GM18909 (cell line): ENCODE measurements at regions not wholly inside any gene's neighbourhood (a gene's known extent, or its start where the extent isn't known, plus 50 kb on each side); places are given as distances from the start of the nearest gene placed in this dataset.
"Not testable (repeated sequence)": the region's sequence is repeated elsewhere in the genome, so short reads cannot be mapped to it uniquely, and the experiment has no call there.

Experiments used
- ATAC-seq: cut with Tn5 transposase; IDR thresholded peaks from one replicate; pipeline ENCODE4 v1.9.1; 2021; ENCODE audit warnings: mild to moderate bottlenecking; ENCODE audit not compliant: unreplicated experiment, poor library complexity

DNA sequence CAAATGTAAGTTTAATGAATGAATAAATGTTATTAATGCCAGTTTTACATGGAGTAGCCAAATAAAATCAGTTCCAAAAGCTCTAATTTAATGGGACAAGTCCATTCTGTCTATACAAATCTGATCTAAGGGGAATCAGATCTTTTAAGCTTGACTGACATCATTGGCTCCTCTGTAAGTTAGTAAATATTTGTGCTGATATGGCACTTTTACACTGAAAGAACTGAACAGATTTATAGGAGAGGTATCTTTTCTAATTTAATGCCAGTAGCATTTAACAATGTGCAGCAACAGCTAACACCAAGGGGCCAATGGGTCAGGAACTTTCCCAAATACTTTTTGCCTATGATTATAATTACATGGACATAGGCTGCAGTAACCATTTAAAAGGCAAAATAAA, 832.3 kb downstream of the PCDH17 start:
- no peak for ATAC-seq

DNA sequence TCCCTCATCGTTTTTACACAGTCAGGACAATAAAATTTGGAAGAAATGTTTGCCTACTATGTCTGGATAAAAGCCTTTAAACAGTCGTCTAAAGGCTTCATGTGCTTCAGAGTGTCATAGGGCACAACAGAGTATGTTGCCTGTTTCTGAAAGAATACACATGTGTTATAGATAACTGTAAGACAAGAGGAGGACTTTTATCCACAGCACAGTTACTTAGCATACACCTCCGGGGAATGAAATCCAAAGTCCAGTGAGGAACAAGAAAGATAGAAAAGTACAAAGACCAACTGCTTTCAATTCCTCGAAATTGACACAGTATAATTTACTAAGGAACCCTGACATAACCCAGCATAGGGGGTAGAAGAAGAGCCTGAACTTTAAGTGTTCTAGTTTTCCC, 835.6 kb downstream of the PCDH17 start:
- ATAC-seq: no peak

DNA sequence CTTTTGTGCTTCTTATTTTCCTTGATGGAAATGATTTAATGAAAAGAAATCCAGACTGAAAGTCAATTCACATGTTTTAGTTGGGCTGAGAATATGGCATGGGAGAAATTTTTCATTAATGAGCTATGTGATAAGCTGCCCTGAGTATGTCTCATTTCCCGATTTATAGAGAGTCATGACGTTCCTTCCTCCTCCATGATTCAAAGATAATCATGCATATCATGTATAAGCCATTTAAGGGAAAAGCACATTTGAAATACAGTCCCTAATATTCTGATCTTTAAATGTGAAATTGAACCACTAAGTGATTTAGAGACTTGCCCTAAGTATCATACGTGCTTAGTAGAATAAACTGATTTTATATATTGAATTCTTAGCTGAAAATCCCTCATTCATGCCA, 840.9 kb downstream of the PCDH17 start:
- no peak for ATAC-seq

DNA sequence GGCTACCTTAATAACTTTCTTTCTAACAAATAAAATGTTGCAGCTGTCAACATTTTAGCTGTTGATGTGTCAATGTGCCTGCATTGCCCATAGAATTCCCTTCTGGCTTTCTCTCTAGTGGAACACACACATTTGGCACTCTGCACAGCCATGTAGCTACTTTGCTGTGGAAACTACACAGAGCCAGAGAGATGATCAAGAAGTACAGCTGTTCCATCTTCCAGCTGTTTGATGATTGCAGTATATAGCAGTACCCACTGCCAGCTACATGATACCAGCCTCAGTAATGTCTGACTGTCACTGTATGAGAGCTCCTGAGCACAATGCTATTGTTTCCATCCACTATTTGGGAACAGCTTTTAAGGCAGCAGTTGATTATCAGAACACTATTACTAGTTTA, 843.0 kb downstream of the PCDH17 start:
- no peak for ATAC-seq

DNA sequence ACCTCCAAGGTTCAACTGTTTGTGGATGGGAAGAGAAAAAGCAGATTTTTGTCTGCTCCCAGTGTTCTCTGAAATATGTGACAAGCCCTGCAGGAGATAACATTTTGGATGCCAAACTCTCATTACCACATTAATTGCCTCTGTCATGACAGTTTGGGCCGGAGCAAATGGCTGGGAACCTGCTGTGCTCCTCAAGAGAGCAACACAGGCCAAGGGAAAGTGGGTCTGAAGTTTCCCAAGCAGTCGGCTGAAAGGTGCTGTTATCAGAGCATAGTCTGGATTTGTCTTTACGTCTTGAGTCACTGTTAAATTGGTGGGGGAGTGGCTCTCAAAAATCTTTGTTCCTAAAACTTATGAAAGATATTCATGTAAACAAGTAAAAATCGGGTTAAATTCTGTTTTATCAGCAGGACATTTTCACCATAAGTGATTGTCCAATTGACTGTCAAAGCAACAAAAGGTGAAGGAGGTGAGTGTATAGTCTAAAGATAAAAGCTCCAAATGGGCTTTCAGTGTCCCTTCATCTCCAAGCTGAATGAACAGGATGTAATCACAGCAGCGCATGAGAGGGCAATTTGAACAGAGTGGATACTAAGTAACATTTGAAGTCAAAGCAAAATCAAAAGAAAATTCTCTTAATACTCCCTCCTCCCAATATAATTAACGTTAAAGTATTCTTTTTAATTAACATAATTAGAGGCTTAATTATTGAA, 844.8 kb downstream of the PCDH17 start:
- no peak for ATAC-seq

DNA sequence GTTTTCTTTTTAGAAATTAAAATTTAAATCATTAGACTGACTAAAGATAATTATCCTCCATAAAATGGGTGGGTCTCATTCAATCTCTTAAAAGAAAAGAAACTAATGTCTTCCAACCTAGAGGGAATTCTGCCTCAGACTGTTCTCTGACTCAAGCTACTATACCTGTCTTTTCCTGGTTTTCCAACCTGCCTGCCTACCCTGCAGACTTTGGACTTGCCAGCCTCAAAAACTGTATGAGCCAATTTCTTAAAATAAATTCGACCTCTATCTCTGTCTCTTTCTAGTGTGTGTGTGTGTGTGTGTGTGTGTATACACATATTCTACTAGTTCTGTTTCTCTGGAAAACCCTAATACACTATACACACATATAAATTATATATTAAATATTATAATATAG, 847.3 kb downstream of the PCDH17 start:
- ATAC-seq: no peak

DNA sequence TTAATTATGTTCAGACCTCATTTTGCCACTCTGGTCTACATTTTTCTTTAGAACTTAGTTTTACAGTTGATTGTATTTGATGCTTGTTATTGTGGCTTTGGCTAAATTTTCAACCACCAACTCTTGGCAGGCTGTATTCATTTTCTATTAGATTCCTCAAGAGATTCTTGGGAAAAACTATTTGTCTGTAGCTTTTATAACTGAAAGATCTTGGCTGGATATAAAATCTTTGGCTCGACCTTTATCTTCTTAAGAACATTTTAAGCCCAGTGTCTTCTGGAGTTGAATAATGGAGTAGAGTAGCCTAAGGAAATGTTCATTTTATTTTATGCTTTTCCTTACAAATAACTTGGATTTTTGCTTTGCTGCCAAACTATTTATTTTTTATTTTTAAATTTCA, 848.5 kb downstream of the PCDH17 start:
- ATAC-seq: no peak

DNA sequence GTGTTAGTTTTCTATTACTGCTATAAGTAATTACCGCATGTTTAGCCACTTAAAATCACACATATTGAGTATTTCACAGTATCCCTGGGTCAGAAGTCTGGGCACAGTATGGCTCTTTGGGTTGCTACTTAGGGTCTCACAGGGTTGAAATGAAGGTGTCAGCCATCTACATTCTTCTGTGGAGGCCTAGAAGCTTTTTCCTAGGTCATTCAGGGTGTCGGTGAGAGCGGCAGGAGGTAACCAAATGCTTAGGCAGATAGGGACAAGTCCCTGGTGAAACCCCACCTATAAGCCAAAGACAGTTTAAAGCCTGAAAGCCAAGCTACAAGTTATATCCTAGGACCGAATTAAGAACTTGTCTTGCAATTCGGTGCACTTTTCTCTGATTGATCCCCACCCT, 856.7 kb downstream of the PCDH17 start:
- no peak for ATAC-seq

DNA sequence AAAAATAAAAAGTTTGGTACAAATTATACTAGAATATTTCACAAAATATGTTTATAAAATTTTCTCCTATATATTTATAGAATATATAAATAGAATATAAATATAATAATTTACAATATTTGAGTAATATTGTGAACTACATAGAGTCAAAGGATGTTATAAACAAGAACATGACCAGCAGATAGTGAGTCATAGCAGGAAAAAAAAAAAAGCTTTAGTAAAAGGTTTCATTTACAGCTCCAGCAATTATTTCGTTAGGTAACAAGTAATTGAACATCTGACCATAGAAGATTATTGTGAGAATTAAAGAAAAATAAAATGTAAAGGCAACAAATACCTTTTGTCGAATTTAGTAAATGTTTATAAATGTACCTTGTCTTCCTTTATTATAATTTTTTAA, 864.1 kb downstream of the PCDH17 start:
- ATAC-seq: no peak

DNA sequence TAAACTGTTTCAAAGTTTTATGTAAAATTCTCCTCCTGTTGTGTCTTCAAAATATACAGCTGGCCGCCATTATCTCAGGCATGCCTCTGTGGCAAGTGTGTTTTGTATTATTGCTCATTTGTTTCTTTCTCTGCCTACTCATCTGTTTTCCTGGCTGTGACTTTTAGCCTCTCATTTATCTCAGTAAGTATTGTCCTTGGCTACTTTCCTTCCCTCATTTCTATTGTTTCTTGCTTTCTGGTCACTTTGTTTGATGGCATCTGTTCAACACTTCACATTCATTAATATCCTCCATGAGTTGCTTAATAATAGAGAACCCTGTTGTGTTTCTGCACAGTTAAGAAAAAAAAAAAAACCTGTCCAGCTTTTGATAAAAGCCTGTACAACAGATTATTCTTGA, 869.4 kb downstream of the PCDH17 start:
- ATAC-seq: no peak

DNA sequence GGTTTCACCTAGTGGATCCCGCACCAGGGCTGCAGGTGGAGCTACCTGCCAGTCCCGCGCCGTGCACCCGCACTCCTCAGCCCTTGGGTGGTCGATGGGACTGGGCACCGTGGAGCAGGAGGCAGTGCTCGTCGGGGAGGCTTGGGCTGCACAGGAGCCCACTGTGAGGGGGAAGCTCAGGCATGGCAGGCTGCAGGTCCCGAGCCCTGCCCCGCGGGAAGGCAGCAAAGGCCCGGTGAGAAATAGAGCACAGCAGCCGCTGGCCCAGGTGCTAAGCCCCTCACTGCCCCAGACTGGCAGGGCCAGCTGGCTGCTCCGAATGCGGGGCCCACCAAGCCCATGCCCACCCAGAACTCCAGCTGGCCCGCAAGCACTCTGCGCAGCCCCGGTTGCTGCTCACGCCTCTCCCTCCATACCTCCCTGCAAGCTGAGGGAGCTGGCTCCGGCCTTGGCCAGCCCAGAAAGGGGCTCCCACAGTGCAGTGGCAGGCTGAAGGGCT, 872.7 kb downstream of the PCDH17 start:
- not testable (repeated sequence) for ATAC-seq

DNA sequence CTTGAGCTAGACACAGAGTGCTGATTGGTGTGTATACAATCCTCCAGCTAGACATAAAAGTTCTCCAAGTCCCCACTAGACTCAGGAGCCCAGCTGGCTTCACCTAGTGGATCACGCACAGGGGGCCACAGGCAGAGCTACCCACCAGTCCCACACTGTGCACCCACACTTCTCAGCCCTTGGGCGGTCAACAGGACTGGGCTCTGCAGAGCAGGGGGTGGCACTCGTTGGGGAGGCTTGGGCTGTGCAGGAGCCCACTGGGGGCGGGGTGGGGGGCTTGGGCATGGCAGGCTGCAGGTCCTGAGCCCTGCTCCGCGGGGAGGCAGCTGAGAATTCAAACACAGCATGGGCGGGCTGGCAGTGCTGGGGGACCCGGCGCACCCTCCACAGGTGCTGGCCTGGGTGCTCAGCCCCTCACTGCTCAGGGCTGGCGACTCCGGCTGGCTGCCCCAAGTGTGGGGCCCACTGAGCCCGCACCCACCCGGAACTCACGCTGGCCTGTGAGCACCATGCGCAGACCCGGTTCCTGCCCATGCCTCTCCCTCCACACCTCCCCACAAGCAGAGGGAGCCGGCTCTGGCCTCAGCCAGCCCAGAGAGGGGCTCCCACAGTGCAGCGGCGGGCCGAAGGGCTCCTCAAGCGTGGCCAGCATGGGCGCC, 873.8 kb downstream of the PCDH17 start:
- not testable (repeated sequence) for ATAC-seq

DNA sequence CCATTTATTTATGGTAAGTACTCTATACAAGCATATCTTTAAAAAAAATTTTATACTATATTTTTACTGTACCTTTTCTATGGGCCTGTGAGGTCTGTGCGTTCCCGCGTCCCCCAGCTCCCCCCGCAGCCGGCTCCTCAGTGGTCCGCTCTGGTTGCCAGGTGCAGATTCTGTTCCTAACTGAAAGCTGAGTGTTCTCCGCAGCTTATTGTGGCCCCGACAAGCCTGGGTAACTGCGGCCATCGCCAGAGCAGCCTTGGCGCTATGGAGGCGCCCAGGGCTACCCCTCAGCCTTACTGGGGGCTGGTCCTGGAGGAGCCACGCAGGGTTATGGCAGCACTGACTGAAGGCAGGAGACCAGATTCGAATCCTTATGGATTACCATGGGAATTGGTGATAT, 896.8 kb downstream of the PCDH17 start:
- no peak for ATAC-seq

DNA sequence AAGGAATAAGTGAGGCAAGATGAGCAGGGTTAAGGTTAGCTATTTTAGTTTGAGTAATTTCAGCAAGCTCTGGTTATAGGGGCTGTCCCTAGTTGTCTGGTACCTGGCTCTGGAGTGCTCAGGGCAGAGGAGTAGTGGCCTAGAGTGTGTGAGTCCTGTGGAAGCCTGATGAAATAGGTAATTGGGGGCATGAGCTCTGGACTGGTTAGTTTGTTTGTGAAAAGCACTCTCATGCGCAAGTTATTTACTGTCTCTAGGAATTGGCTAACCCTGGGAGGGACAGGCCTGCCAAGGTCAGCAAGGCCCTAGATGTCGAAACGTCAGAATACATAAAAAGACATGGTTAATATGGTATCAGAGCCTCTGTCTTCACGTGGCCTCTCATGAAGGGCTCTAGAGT, 900.1 kb downstream of the PCDH17 start:
- ATAC-seq: no peak

DNA sequence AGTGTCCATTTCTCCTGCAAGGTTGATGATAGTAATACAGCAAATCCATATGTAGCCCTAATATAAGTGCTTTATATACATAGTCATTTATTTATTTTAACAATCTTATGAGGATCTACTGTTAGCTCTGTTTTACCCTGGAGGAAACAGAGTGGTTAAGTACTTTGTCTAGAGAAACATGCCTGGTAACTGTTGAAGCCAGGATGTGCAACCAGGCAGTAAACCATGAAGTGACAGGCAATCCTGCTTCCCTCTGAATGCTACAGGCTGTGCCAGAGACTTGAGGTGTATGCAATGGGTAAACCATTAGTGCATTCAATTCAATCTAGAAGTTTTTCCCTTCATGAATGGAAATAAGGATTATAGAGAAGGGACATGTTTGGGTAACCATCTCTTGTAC, 911.0 kb downstream of the PCDH17 start:
- ATAC-seq: no peak

DNA sequence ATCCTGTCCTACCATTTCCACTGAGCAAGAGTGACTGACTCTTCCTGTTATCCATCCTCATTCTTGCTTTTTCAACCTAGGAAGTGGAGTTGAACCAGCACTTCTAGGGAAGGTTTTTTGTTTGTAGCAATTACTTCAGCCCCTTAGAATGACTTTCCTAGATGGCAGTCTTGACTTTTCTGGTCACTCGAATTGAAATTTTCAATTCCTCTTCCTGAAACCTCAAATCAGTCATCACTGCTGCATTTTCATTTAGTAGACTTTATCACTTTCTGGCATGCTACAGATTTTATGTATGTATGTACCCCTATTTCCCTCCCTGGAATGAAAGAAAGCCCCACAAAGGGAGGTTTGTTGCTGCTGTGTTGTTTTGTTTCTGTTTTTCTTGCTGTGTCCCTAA, 915.9 kb downstream of the PCDH17 start:
- ATAC-seq: no peak

DNA sequence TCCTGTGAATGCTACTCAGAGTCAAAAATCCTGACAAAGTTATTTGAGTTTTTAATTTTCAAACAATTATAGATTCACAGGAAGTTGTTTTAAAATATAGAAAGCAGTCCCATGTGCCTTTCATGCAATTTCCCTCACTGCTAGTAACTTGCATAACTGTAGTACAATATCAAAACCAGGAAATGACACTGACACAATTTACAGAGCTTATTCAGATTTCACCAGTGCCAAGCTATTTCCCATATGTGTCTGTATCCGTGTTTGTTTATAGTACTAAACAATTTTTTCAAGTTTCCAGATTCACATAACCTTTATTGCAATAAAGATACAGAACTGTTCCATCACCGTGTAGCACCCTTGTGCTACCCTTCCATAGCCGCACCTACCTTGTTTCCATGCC, 934.6 kb downstream of the PCDH17 start:
- no peak for ATAC-seq

DNA sequence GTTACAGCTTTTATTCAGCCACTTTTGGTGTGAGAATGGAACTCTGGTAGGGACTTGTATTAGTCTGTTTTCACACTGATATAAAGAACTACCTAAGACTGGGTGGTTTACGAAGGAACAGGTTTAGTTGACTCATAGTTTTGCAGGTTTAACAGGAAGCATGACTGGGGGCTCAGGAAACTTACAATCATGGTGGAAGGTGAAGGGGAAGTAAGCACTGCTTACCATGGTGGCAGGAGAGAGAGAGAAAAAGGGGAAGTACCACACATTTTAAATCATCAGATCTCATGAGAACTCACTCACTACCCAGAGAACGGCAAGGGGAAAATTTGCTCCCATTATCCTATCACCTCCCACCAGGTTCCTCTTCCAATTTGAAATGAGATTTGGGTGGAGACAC, 942.2 kb downstream of the PCDH17 start:
- ATAC-seq: no peak

DNA sequence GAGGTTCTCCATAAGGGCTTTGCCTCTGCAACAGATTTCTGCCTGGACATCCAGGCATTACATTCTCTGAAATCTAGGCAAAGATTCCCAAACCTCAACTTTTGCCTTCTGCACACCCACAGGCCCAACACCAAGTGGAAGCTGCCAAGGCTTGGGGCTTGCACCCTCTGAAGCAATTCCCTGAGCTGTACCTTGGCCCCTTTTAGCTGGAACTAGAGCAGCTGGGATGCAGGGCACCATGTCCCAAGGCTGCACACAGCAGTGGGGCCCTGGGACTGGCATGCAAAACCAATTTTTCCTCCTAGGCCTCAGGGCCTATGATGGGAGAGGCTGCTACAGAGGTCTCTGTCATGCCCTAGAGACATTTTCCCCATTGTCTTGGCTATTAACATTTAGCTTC, 943.2 kb downstream of the PCDH17 start:
- no peak for ATAC-seq

DNA sequence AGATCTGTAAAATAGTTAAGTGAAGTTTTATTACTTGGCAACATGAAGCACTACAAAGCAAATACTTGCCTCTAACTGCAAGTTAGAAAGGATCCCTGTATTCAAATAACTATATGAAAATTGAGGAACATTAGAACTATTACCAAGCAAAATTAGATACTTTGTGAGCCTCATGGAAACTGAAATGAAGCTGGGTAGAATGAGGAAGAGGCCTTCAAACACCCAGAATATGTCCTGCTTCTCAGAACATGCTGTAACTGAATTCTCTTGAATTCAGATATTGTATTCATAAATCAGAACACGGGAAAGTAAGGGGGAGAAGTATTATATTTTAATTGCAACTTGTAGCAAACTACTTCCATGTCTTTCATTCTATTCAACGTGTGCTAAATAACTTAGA, 947.9 kb downstream of the PCDH17 start:
- ATAC-seq: no peak

DNA sequence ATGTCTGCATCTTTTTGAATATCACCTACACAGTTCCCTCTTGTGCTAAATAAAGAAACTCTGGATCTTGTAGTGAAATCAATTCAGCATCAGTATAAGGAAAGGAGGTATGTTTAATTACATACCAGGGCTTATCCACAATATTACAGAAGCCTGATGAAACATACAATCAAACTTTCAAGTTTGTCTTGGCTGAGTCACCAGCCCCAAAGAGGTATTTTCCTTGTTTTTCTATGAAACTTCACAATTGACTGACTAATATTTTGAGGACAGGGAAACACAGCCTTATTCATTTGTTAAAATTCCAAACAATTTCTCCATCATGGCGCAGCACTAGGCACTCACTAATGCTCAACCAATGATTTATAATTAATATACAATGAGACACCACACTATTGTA, 952.4 kb downstream of the PCDH17 start:
- no peak for ATAC-seq

DNA sequence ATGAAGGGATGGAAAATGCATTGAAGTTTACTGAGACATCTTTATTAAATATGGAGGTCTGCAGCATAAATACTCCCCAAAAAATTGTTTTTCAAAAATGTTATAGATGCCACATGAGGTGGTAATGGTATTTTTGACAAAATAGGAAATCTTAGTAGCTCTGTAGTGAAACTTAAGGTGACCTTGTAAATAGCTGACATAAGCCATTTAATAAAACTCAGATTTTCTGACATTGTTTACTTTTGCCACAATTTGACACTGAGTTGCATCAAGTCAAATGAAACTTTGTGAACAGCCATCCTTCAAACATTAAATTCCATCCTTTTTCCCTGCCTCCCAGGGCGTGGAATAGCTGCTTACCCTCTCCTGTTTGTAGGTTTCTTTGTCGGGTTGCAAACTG, 953.1 kb downstream of the PCDH17 start:
- ATAC-seq: no peak
